ENCODE measurements at regions not wholly inside any gene's neighbourhood (a gene's known extent, or its start where the extent isn't known, plus 50 kb on each side); places are given as distances from the start of the nearest gene placed in this dataset.

DNA sequence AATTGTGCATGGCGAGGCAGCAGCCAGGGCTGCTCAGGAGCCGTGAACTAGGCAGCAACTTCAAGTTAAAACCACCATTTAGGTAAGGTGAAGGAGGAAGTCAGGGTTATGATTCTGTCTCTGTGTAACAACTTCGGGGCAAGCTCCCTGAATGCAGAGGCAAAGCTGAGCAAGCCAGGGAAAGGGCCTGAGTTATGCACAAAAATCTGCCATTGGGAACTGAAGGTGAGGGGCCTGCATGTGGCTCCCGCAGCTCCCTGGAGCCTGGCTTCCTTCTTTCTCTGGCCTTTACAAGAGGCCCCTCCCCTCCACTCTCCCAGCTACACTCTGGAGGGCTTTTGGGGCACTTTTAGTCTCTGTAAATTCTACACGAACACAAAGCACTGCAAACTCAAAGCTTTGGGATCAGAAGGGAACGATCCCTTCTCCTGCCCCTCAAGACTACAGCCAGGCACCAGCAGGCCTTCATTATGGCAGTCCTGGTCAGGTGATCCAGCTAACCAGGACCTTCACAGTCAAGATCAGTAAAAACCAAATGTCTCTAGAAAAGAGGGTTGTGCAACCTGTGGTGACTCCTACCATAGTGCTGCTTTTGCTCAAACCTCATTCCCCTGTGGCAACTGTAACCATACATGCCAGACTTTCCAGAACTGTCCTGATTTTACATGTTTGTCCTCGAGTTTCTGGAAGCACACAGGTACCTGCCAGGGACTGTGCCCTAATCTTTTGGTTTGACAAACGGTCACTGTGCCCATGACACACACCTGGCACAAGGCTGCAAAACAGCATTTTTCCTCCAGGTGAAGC, 67.2 kb upstream of the PTGR2 start:
- 31% methylated on average over 8 of the region's 8 CpGs for WGBS (ENCODE audit: insufficient coverage)
- Mint-ChIP-seq H3K9me3 (no peaks in the 10 kb centered on the region), H3K4me1 (peaks cover 71% of the 10 kb centered on the region in 2 donors), H3K4me3 (peak overlapping the region; percentile 68), H3K27me3 (ENCODE audit: low read depth in 2 of 2) (no peaks in the 10 kb centered on the region), H3K36me3 (no peaks in the 10 kb centered on the region), H3K27ac (peak overlapping the region; percentile 88 to 92)
- TF ChIP-seq, protein P1, sequence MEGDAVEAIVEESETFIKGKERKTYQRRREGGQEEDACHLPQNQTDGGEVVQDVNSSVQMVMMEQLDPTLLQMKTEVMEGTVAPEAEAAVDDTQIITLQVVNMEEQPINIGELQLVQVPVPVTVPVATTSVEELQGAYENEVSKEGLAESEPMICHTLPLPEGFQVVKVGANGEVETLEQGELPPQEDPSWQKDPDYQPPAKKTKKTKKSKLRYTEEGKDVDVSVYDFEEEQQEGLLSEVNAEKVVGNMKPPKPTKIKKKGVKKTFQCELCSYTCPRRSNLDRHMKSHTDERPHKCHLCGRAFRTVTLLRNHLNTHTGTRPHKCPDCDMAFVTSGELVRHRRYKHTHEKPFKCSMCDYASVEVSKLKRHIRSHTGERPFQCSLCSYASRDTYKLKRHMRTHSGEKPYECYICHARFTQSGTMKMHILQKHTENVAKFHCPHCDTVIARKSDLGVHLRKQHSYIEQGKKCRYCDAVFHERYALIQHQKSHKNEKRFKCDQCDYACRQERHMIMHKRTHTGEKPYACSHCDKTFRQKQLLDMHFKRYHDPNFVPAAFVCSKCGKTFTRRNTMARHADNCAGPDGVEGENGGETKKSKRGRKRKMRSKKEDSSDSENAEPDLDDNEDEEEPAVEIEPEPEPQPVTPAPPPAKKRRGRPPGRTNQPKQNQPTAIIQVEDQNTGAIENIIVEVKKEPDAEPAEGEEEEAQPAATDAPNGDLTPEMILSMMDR (IDR thresholded peaks at IDR 0.05), result no peak
- Histone ChIP-seq H3K27ac (ENCODE audit: low read length) (peak overlapping the region; percentile 85), H3K4me1 (ENCODE audit: control insufficient read depth, insufficient read depth, low read length) (peaks cover 52% of the 10 kb centered on the region), H3K27me3 (ENCODE audit: control insufficient read depth, insufficient read depth, low read length) (no peaks in the 10 kb centered on the region), H3K9me3 (ENCODE audit: control insufficient read depth, insufficient read depth, low read length) (no peaks in the 10 kb centered on the region), H3K36me3 (ENCODE audit: control insufficient read depth, insufficient read depth, low read length) (no peaks in the 10 kb centered on the region), H3K4me3 (ENCODE audit: low read length) (no peak overlapping the region)
- peak in 1 of 2 donors; percentile 43 for DNase-seq
- intact Hi-C loops (cut with micrococcal nuclease), result loop anchor here (2.0 kb wide), 1 partner anchor 14 kb away; no protein-coding TSS in a partner anchor
- ATAC-seq, result no peak

DNA sequence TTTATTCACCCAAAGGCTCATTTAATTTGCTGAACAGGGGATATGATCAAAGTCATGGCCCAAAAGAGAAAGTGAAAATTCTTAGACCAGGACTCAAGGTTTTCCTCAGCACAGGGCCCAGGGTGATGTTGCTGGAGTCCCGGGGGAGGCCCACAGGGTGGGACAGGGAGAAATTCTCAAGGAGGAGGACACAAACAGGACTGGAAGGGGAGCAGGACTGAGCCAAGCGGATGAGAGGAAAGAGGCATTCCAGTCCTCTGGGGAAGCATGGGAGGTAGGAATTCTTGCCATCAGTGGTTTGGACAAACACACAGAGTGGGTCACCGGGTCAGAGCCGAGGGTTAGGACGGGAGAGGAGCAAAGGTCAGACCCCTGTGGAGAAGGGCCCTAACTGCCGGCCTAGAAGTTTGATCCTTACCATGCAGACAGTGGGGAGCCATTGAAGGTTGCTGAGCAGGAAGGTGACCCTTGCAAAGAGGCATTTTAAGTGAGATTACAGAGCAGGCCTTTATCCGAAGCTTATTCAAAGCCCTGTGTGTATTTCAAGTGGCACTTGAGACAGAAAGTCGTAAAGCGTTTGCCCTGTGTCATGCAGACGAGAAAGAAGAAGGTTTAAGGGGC, 68.4 kb upstream of the PTGR2 start:
- Mint-ChIP-seq H3K36me3 (no peaks in the 10 kb centered on the region), H3K27me3 (ENCODE audit: low read depth in 2 of 2) (no peaks in the 10 kb centered on the region), H3K27ac (peak overlapping the region; percentile 88 to 92), H3K4me1 (peaks cover 60 to 69% of the 10 kb centered on the region in 2 donors), H3K9me3 (no peaks in the 10 kb centered on the region), H3K4me3 (peak overlapping the region; percentile 86)
- TF ChIP-seq, protein P1 (IDR thresholded peaks at IDR 0.05), result no peak
- ATAC-seq (no peak), DNase-seq (no peak)
- intact Hi-C loops (cut with micrococcal nuclease), result no loop called here
- Histone ChIP-seq H3K27ac (ENCODE audit: low read length) (peak overlapping the region; percentile 85), H3K36me3 (ENCODE audit: control insufficient read depth, insufficient read depth, low read length) (no peaks in the 10 kb centered on the region), H3K9me3 (ENCODE audit: control insufficient read depth, insufficient read depth, low read length) (no peaks in the 10 kb centered on the region), H3K4me3 (ENCODE audit: low read length) (no peak overlapping the region), H3K4me1 (ENCODE audit: control insufficient read depth, insufficient read depth, low read length) (peaks cover 51% of the 10 kb centered on the region), H3K27me3 (ENCODE audit: control insufficient read depth, insufficient read depth, low read length) (no peaks in the 10 kb centered on the region)
- 81% methylated on average over 10 of the region's 10 CpGs for WGBS (ENCODE audit: insufficient coverage)

DNA sequence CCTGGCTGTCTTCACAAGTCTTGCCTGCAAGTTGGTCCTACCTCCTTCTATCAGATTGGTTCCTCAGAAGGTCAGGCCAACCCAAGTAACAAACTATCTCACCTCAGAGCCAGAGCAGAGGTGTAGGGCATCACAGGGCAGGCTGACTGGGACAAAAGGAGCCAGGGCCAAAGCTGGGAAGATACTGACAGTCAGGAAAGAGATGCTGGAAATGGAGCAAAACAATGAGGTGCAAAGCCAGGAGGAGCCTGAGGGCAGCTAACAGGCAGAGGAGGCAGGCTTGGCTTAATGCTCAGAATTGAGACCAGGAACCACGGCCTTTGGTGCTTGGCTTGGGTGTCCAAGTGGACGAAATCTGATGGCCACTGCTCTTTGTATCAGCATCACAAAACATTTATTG, 68.4 kb upstream of the PNMA1 start:
- H3K36me3 ChIP-seq (ENCODE audit: control insufficient read depth, insufficient read depth, low read length), result no peaks in the 10 kb centered on the region
- no peaks in the 10 kb centered on the region for H3K9me3 ChIP-seq (ENCODE audit: control insufficient read depth, insufficient read depth, low read length)
- no peaks in the 10 kb centered on the region for H3K27me3 ChIP-seq (ENCODE audit: control insufficient read depth, insufficient read depth, low read length)
- no peak overlapping the region for H3K4me3 ChIP-seq (ENCODE audit: low read length)
- Mint-ChIP-seq H3K9me3 (no peaks in the 10 kb centered on the region), H3K4me3 (peak overlapping the region; percentile 86), H3K27me3 (ENCODE audit: low read depth in 2 of 2) (no peaks in the 10 kb centered on the region), H3K36me3 (no peaks in the 10 kb centered on the region), H3K27ac (peak overlapping the region; percentile 88 to 92), H3K4me1 (peaks cover 58 to 66% of the 10 kb centered on the region in 2 donors)
- TF ChIP-seq, protein P1 (IDR thresholded peaks at IDR 0.05), result no peak
- no peak for DNase-seq
- intact Hi-C loops (cut with micrococcal nuclease), result no loop called here
- H3K27ac ChIP-seq (ENCODE audit: low read length), result peak overlapping the region; percentile 85
- no peak for ATAC-seq
- WGBS (ENCODE audit: insufficient coverage), result 100% methylated on average over 2 of the region's 2 CpGs
- peaks cover 55% of the 10 kb centered on the region for H3K4me1 ChIP-seq (ENCODE audit: control insufficient read depth, insufficient read depth, low read length)
